ENCODE measurements at regions not wholly inside any gene's neighbourhood (a gene's known extent, or its start where the extent isn't known, plus 50 kb on each side); places are given as distances from the start of the nearest gene placed in this dataset.

- Histone ChIP-seq H3K4me1 (peaks cover 46% of the 10 kb centered on the region), H3K27me3 (replicated peaks; ENCODE audit: control insufficient read depth, insufficient read depth, low read length) (no peaks in the 10 kb centered on the region), H3K4me3 (ENCODE audit: low read depth, low read length) (no peak overlapping the region), H3K36me3 (ENCODE audit: control insufficient read depth, insufficient read depth, low read length) (no peaks in the 10 kb centered on the region), H3K9me3 (no peaks in the 10 kb centered on the region)
- DNase-seq: no peak
- CTCF ChIA-PET: no interaction called here
- peak overlapping the region; percentile 38 for H3K27ac Mint-ChIP-seq (ENCODE audit: unreplicated experiment)
- peaks cover 20% of the 10 kb centered on the region for H3K4me1 Mint-ChIP-seq (ENCODE audit: low read depth, unreplicated experiment)
- no peaks in the 10 kb centered on the region for H3K27me3 Mint-ChIP-seq (ENCODE audit: insufficient read depth, unreplicated experiment)
- H3K36me3 Mint-ChIP-seq (ENCODE audit: insufficient read depth, unreplicated experiment): no peaks in the 10 kb centered on the region
- no peak overlapping the region for H3K4me3 Mint-ChIP-seq (ENCODE audit: unreplicated experiment)
- TF ChIP-seq, protein P1, sequence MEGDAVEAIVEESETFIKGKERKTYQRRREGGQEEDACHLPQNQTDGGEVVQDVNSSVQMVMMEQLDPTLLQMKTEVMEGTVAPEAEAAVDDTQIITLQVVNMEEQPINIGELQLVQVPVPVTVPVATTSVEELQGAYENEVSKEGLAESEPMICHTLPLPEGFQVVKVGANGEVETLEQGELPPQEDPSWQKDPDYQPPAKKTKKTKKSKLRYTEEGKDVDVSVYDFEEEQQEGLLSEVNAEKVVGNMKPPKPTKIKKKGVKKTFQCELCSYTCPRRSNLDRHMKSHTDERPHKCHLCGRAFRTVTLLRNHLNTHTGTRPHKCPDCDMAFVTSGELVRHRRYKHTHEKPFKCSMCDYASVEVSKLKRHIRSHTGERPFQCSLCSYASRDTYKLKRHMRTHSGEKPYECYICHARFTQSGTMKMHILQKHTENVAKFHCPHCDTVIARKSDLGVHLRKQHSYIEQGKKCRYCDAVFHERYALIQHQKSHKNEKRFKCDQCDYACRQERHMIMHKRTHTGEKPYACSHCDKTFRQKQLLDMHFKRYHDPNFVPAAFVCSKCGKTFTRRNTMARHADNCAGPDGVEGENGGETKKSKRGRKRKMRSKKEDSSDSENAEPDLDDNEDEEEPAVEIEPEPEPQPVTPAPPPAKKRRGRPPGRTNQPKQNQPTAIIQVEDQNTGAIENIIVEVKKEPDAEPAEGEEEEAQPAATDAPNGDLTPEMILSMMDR (IDR thresholded peaks at IDR 0.05; ENCODE audit: insufficient read depth in 1 of 2, low read depth in 1 of 2, low read length in 1 of 2, severe bottlenecking in 1 of 2, unreplicated experiment in 1 of 2): no peak
- H3K9me3 Mint-ChIP-seq (ENCODE audit: unreplicated experiment): no peaks in the 10 kb centered on the region
- intact Hi-C loops (cut with micrococcal nuclease; ENCODE audit: unreplicated experiment): no loop called here
- BruUV-seq (replicated peaks): no TSS peak
- POLR2A ChIA-PET: no interaction called here
Observed at GRCh38 chr10:126843299-126843934, 61.8 kb upstream of the DOCK1 start.

DNA sequence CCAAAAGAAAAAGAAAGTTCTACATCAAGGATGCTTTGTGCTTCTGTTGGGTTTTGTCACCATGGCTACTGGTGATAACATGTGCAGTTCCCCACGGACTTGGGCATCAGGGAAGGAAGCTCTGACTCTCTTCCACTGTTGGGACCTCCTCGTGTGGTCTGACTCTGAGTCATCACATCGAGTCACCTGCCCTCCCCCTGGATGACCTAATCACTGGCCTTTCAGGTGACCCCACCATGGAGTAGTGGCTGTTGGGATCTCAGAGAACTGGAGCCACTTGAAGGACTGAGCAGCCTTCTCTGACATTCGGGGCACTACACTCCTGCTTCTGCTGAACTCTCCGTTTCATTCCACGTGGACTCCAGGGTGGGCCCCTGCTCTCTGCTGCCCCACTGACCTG, 60.8 kb upstream of the DOCK1 start:
- DNase-seq: no peak
- no peak overlapping the region for H3K4me3 Mint-ChIP-seq (ENCODE audit: unreplicated experiment)
- ChIA-PET CTCF (no interaction called here), POLR2A (no interaction called here)
- H3K27me3 Mint-ChIP-seq (ENCODE audit: insufficient read depth, unreplicated experiment): no peaks in the 10 kb centered on the region
- Histone ChIP-seq H3K4me3 (ENCODE audit: low read depth, low read length) (no peak overlapping the region), H3K9me3 (no peaks in the 10 kb centered on the region), H3K4me1 (peaks cover 39% of the 10 kb centered on the region), H3K27me3 (replicated peaks; ENCODE audit: control insufficient read depth, insufficient read depth, low read length) (no peaks in the 10 kb centered on the region), H3K36me3 (ENCODE audit: control insufficient read depth, insufficient read depth, low read length) (no peaks in the 10 kb centered on the region)
- no peaks in the 10 kb centered on the region for H3K36me3 Mint-ChIP-seq (ENCODE audit: insufficient read depth, unreplicated experiment)
- no peak overlapping the region for H3K27ac Mint-ChIP-seq (ENCODE audit: unreplicated experiment)
- peaks cover 20% of the 10 kb centered on the region for H3K4me1 Mint-ChIP-seq (ENCODE audit: low read depth, unreplicated experiment)
- TF ChIP-seq, protein P1 (IDR thresholded peaks at IDR 0.05; ENCODE audit: insufficient read depth in 1 of 2, low read depth in 1 of 2, low read length in 1 of 2, severe bottlenecking in 1 of 2, unreplicated experiment in 1 of 2): no peak
- no TSS peak for BruUV-seq (replicated peaks)
- no peaks in the 10 kb centered on the region for H3K9me3 Mint-ChIP-seq (ENCODE audit: unreplicated experiment)
- intact Hi-C loops (cut with micrococcal nuclease; ENCODE audit: unreplicated experiment): no loop called here

- DNase-seq: no peak
- BruUV-seq (replicated peaks): no TSS peak
- TF ChIP-seq, protein P1 (IDR thresholded peaks at IDR 0.05; ENCODE audit: insufficient read depth in 1 of 2, low read depth in 1 of 2, low read length in 1 of 2, severe bottlenecking in 1 of 2, unreplicated experiment in 1 of 2): no peak
- Mint-ChIP-seq H3K4me1 (ENCODE audit: low read depth, unreplicated experiment) (peaks cover 6% of the 10 kb centered on the region), H3K4me3 (ENCODE audit: unreplicated experiment) (no peak overlapping the region), H3K9me3 (ENCODE audit: unreplicated experiment) (no peaks in the 10 kb centered on the region), H3K36me3 (ENCODE audit: insufficient read depth, unreplicated experiment) (no peaks in the 10 kb centered on the region), H3K27me3 (ENCODE audit: insufficient read depth, unreplicated experiment) (no peaks in the 10 kb centered on the region), H3K27ac (ENCODE audit: unreplicated experiment) (no peak overlapping the region)
- intact Hi-C loops (cut with micrococcal nuclease; ENCODE audit: unreplicated experiment): no loop called here
- ChIA-PET POLR2A (no interaction called here), CTCF (no interaction called here)
- H3K4me1 ChIP-seq: peaks cover 18% of the 10 kb centered on the region
- no peaks in the 10 kb centered on the region for H3K27me3 ChIP-seq (replicated peaks; ENCODE audit: control insufficient read depth, insufficient read depth, low read length)
- H3K36me3 ChIP-seq (ENCODE audit: control insufficient read depth, insufficient read depth, low read length): no peaks in the 10 kb centered on the region
- H3K4me3 ChIP-seq (ENCODE audit: low read depth, low read length): no peak overlapping the region
- H3K9me3 ChIP-seq: no peaks in the 10 kb centered on the region
Observed at GRCh38 chr10:126846469-126846868, 58.8 kb upstream of the DOCK1 start.

Measured in Caco-2 (cell line).